ENCODE measurements at regions not wholly inside any gene's neighbourhood (a gene's known extent, or its start where the extent isn't known, plus 50 kb on each side); places are given as distances from the start of the nearest gene placed in this dataset.

DNA sequence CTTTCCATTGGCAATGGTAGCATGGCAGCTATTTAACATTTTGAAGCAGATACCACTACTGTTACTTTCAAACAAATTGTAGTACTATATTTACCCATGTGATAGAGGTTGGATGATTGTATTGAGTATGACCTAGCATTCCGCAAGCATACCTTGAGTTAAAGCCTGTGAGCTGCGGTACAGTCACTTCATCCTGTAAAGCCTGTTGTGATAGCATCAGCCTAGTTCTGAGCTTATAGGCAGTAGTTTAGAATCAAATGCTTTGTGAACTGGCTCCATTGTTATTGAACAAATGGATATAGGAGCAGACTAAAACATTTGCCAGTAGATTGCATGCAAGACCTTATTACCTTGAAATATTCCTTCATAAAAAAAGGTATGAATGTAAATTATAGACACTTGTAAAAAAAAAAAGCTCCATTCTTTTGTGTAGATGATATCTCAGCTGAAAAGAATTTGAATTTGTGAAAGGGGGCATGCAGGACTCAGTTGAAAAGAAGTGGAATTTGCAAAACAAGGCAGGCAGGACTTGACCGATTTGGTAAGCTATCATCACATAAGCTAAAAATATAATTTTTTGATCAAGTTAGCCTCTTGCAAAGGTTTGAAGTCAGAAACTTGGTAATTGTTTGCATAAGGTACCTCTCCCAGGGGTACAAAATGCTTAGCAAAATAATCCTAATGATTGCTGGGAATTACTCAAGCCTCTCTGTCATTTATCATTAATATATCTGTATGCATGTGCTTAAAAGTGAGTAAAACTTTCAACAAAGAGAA, 138.5 kb upstream of the ITGA4 start:
- TF ChIP-seq, protein P1, sequence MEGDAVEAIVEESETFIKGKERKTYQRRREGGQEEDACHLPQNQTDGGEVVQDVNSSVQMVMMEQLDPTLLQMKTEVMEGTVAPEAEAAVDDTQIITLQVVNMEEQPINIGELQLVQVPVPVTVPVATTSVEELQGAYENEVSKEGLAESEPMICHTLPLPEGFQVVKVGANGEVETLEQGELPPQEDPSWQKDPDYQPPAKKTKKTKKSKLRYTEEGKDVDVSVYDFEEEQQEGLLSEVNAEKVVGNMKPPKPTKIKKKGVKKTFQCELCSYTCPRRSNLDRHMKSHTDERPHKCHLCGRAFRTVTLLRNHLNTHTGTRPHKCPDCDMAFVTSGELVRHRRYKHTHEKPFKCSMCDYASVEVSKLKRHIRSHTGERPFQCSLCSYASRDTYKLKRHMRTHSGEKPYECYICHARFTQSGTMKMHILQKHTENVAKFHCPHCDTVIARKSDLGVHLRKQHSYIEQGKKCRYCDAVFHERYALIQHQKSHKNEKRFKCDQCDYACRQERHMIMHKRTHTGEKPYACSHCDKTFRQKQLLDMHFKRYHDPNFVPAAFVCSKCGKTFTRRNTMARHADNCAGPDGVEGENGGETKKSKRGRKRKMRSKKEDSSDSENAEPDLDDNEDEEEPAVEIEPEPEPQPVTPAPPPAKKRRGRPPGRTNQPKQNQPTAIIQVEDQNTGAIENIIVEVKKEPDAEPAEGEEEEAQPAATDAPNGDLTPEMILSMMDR (IDR thresholded peaks at IDR 0.05): no peak
- no peak for TF ChIP-seq POLR2A (IDR thresholded peaks at IDR 0.05)
